ENCODE measurements at regions not wholly inside any gene's neighbourhood (a gene's known extent, or its start where the extent isn't known, plus 50 kb on each side); places are given as distances from the start of the nearest gene placed in this dataset.
A peak's percentile ranks its signal among the peaks of the same experiment; 100 is the strongest.
"Not testable (repeated sequence)": the region's sequence is repeated elsewhere in the genome, so short reads cannot be mapped to it uniquely, and the experiment has no call there.

DNA sequence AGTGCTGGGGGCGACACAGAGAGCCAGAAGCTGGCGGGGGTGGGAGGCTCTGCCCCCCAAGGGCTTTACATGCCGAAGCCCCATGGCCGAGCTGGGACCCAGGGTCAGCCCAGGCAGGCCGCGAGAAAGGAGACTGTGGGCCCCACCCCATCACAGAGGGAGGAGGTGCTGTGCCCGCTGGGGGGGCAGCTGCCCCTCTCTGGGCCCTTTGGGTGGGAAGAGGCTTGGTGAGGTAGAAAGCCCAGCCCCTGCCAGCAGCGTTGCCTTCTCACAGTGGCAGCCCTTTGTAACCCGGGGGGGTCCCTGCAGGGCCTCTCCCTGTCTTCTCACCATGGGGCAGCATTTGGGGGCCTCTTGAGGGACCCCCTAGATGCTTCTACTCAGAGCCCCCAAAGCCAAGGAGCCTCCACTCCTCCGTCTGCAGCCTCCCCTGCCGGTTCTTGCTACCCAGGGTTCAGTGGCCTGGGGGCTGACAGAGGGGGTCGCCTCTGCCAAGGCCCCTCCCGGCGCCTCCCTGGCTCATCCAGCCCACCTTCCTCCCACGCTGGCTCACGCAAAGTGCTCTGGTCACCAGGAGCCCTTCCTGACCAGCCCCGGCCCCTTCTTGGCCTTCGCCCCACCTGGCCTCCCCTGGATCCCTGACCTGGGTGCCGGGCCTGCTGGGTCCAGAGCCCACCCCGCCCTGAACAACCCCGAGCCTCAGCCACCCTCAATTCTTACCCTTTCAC lies 2967.9 kb downstream of the RPIA start:
- H3K27ac ChIP-seq (ENCODE audit: low read depth, low read length); H3K36me3 ChIP-seq (ENCODE audit: control insufficient read depth, insufficient read depth, low read length): not testable (repeated sequence)
- peak overlapping the region; percentile 8 for H3K4me3 ChIP-seq (ENCODE audit: low read length)

DNA sequence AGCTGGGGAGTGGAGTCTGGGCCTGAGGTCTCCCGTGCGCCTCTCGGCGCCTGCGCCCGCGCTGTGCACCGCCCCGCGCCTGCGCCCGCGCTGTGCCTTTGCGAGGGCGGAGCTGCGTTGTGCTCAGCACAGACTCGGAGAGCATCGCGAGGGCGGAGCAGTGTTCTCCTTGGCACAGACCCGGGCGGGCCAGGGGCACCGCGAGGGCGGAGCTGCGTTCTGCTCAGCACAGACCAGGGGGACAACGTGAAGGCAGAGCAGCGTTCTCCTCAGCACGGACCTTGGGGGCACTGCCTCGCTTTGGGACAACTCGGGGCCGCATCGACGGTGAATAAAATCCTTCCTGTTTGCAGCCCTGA lies 2968.4 kb downstream of the RPIA start:
- H3K27me3 ChIP-seq (ENCODE audit: control insufficient read depth, insufficient read depth, low read length); H3K9ac ChIP-seq (ENCODE audit: low read length); H3K27ac ChIP-seq (ENCODE audit: low read depth, low read length); H3K4me1 ChIP-seq (ENCODE audit: control insufficient read depth, insufficient read depth, low read length); H3K36me3 ChIP-seq (ENCODE audit: control insufficient read depth, insufficient read depth, low read length): not testable (repeated sequence)
- H3K4me3 ChIP-seq (ENCODE audit: low read length) = peak overlapping the region; percentile 46

More for the DNA sequence above, 2967.9 kb downstream of the RPIA start:
- H3K4me1 ChIP-seq (ENCODE audit: control insufficient read depth, insufficient read depth, low read length); H3K27me3 ChIP-seq (ENCODE audit: control insufficient read depth, insufficient read depth, low read length); H3K9ac ChIP-seq (ENCODE audit: low read length): not testable (repeated sequence)

DNA sequence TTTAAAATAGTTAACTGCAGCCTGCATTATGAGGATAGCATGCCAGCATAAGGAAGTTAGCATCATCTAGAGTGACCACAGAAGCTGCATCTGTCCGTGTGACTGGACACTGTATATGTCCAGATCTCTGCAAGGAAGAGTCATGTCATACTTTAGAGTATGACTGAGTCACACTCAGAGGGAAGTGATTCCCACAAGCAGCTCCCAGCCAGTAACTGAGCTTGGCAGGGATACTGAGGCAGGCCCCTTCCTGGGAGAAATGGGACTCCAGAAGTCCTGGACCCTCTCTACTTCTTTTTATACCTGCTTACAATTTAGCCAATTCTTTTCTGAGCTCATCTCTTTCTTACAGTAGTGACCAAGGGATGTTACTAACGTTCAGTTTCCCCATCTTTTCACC lies 2975.9 kb downstream of the RPIA start:
- not testable (repeated sequence) for H3K36me3 ChIP-seq (ENCODE audit: control insufficient read depth, insufficient read depth, low read length); H3K4me1 ChIP-seq (ENCODE audit: control insufficient read depth, insufficient read depth, low read length); H3K27me3 ChIP-seq (ENCODE audit: control insufficient read depth, insufficient read depth, low read length); H3K27ac ChIP-seq (ENCODE audit: low read depth, low read length); H3K9ac ChIP-seq (ENCODE audit: low read length); H3K4me3 ChIP-seq (ENCODE audit: low read length)

DNA sequence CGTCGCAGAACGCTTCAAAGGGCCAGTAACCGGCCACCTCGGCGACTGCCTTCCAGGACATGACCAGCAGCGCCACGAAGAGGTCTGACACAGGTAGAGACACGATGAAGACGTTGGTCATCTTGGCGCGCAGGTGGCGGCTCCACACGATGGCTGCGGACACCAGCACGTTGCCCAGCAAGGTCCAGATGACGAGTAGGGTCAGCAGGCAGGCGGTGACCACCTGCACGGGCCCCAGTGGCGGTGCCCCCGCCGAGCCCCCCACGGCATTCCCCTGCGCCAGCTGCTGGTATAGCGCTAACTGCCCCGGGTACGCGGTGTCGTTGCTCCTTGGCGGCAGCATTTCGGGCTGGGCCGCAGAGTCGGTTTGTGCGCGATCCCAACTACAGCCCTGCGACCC lies 2994.1 kb downstream of the RPIA start:
- H3K27me3 ChIP-seq (ENCODE audit: control insufficient read depth, insufficient read depth, low read length); H3K9ac ChIP-seq (ENCODE audit: low read length); H3K4me1 ChIP-seq (ENCODE audit: control insufficient read depth, insufficient read depth, low read length); H3K4me3 ChIP-seq (ENCODE audit: low read length); H3K27ac ChIP-seq (ENCODE audit: low read depth, low read length); H3K36me3 ChIP-seq (ENCODE audit: control insufficient read depth, insufficient read depth, low read length): not testable (repeated sequence)

DNA sequence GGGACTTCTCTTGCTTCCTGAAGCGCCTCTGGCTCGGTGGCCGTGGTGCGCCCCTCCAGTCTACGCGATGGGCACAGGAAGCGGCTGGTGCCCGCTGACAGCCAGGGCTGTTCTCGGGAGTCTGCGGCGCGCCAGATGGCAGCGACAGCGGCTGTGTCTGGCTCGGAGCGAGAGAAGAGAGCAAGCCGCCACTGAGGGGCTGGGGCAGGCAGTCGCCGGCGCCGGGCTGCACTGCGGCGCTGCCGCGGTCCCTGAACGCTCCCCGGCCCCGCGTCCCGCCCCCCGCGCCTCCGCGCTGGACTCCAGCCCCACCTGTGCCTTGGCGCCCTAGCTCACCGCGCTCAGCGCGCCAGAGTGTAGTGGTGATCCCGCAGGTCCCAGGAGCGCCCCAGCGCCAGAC lies 2994.6 kb downstream of the RPIA start:
- not testable (repeated sequence) for H3K4me1 ChIP-seq (ENCODE audit: control insufficient read depth, insufficient read depth, low read length); H3K27ac ChIP-seq (ENCODE audit: low read depth, low read length); H3K36me3 ChIP-seq (ENCODE audit: control insufficient read depth, insufficient read depth, low read length); H3K27me3 ChIP-seq (ENCODE audit: control insufficient read depth, insufficient read depth, low read length); H3K4me3 ChIP-seq (ENCODE audit: low read length); H3K9ac ChIP-seq (ENCODE audit: low read length)
